SK-N-SH (cell line): ENCODE measurements at regions not wholly inside any gene's neighbourhood (a gene's known extent, or its start where the extent isn't known, plus 50 kb on each side); places are given as distances from the start of the nearest gene placed in this dataset.

Source experiments
- CTCF ChIA-PET: fragments of 300-600, 350-600 bp; formaldehyde crosslinking; extraction: SDS; loops from one replicate; lab custom pipeline; 2021; lab: Yijun Ruan, JAX
- POLR2A ChIA-PET: fragments of 350-600 bp; sonication (Branson Sonifier 250); formaldehyde crosslinking; extraction: SDS; loops from one replicate; lab custom pipeline; 2020; ENCODE audit warnings: antibody characterized with exemption, inconsistent platforms; lab: Yijun Ruan, JAX
- DNase-seq: peaks from one replicate; pipeline ENCODE4 v3.0.0; 2012
- H2AFZ ChIP-seq: fragments of 200-600 bp; sonication (generic); 2 replicates; pipeline ENCODE4 v1.8.1; 2016; ENCODE audit warnings: antibody characterized with exemption, mild to moderate bottlenecking, low read depth
- H3F3A ChIP-seq: fragments of 200-600 bp; sonication (generic); replicated peaks from 2 replicates; pipeline ENCODE3; 2016; ENCODE audit warnings: antibody characterized with exemption, mild to moderate bottlenecking; ENCODE audit not compliant: insufficient read depth
- H3K27ac ChIP-seq, 2 experiments: fragments of 200-500 bp in 1 of 2; fragments of 200-600 bp in 1 of 2; sonication (Bioruptor generic) in 1 of 2; sonication (generic), shearing (Covaris generic) in 1 of 2; 2 replicates each; pipeline versions ENCODE4 v1.5.1 to v1.6.1; 2014 to 2016; ENCODE audit warnings: low read depth in 2 of 2, inconsistent platforms in 1 of 2, low read length in 1 of 2, mild to moderate bottlenecking in 1 of 2, mixed read lengths in 1 of 2
- H3K27me3 ChIP-seq: fragments of 200-600 bp; sonication (generic), shearing (Covaris generic); 2 replicates; pipeline ENCODE4 v1.6.1; 2016; ENCODE audit warnings: mixed run types; ENCODE audit not compliant: insufficient read depth
- H3K36me3 ChIP-seq, 2 experiments: fragments of 200-500 bp in 1 of 2; fragments of 200-600 bp in 1 of 2; sonication (Bioruptor generic) in 1 of 2; sonication (generic) in 1 of 2; replicated peaks in 1 of 2; 2 replicates each; pipeline versions ENCODE3 to v1.5.1; 2014 to 2016; ENCODE audit warnings: low read length in 1 of 2, mild to moderate bottlenecking in 1 of 2; ENCODE audit not compliant: insufficient read depth in 2 of 2, control insufficient read depth in 1 of 2
- H3K4me1 ChIP-seq, 2 experiments: fragments of 200-500 bp in 1 of 2; fragments of 200-600 bp in 1 of 2; sonication (Bioruptor generic) in 1 of 2; sonication (generic), shearing (Covaris generic) in 1 of 2; 2 replicates each; pipeline versions ENCODE4 v1.5.1 to v1.6.1; 2014 to 2016; ENCODE audit warnings: low read depth in 1 of 2, low read length in 1 of 2, mixed run types in 1 of 2; ENCODE audit not compliant: insufficient read depth in 2 of 2, control insufficient read depth in 1 of 2
- H3K4me2 ChIP-seq: fragments of 200-600 bp; sonication (generic), shearing (Covaris generic); 2 replicates; pipeline ENCODE4 v1.6.1; 2017; ENCODE audit warnings: mixed run types
- H3K4me3 ChIP-seq, 2 experiments: fragments of 200-500 bp in 1 of 2; fragments of 200-600 bp in 1 of 2; sonication (Bioruptor generic) in 1 of 2; sonication (generic), shearing (Covaris generic) in 1 of 2; 2 replicates each; pipeline versions ENCODE4 v1.5.1 to v1.8.1; 2014 to 2016; ENCODE audit warnings: low read depth in 2 of 2, inconsistent platforms in 1 of 2, low read length in 1 of 2, mild to moderate bottlenecking in 1 of 2, mixed read lengths in 1 of 2, moderate library complexity in 1 of 2
- H3K79me2 ChIP-seq: fragments of 200-600 bp; sonication (generic); 2 replicates; pipeline ENCODE4 v1.8.1; 2017; ENCODE audit warnings: mild to moderate bottlenecking; ENCODE audit not compliant: insufficient read depth
- H3K9ac ChIP-seq: fragments of 200-600 bp; sonication (generic); 2 replicates; pipeline ENCODE4 v1.6.1; 2017; ENCODE audit warnings: mixed run types
- H3K9me2 ChIP-seq: fragments of 200-600 bp; sonication (generic); 2 replicates; pipeline ENCODE4 v1.6.1; 2017; ENCODE audit warnings: mixed run types
- H3K9me3 ChIP-seq: fragments of 200-600 bp; sonication (generic); 2 replicates; pipeline ENCODE4 v1.6.1; 2017; ENCODE audit warnings: mixed run types, mild to moderate bottlenecking, moderate library complexity
- H4K20me1 ChIP-seq: fragments of 200-600 bp; sonication (generic); 2 replicates; pipeline ENCODE4 v1.6.1; 2017; ENCODE audit warnings: mild to moderate bottlenecking, mixed run types; ENCODE audit not compliant: insufficient read depth
- CHD2 ChIP-seq: fragments of 150-350 bp; IDR thresholded peaks from 2 replicates; pipeline ENCODE4 v1.6.1; 2018; ENCODE audit warnings: low read length; ENCODE audit not compliant: partially characterized antibody
- FOXJ3 ChIP-seq: sonication (generic); formaldehyde crosslinking; IDR thresholded peaks from 2 replicates; pipeline ENCODE4 v1.5.1; 2020; ENCODE audit warnings: mild to moderate bottlenecking, missing genetic modification reagents
- FOXM1 ChIP-seq: IDR thresholded peaks from 2 replicates; pipeline ENCODE4 v1.4.0; 2012; ENCODE audit warnings: low read depth, mild to moderate bottlenecking
- GATA2 ChIP-seq: sonication (generic); formaldehyde crosslinking; IDR thresholded peaks from 2 replicates; pipeline ENCODE4 v1.5.0; 2020; ENCODE audit warnings: mild to moderate bottlenecking, missing genetic modification reagents
- IRF3 ChIP-seq: fragments of 150-350 bp; IDR thresholded peaks from 2 replicates; pipeline ENCODE4 v1.6.1; 2016; ENCODE audit warnings: mild to moderate bottlenecking, low read depth, low read length
- POLR2AphosphoS5 ChIP-seq: IDR thresholded peaks from 2 replicates; pipeline ENCODE4 v1.6.1; 2012; ENCODE audit warnings: low read depth, low read length
- REST ChIP-seq: IDR thresholded peaks from 2 replicates; pipeline ENCODE4 v1.6.1; 2012; ENCODE audit warnings: mild to moderate bottlenecking, low read depth, low read length, moderate library complexity
- RXRA ChIP-seq: IDR thresholded peaks from 2 replicates; pipeline ENCODE4 v1.4.0; 2012; ENCODE audit warnings: low read depth, mild to moderate bottlenecking, borderline replicate concordance
- SIN3A ChIP-seq: IDR thresholded peaks from 2 replicates; pipeline ENCODE4 v1.6.1; 2012; ENCODE audit warnings: low read depth, mild to moderate bottlenecking, low read length, moderate library complexity, borderline replicate concordance
- SMC3 ChIP-seq: IDR thresholded peaks from 2 replicates; pipeline ENCODE4 v1.6.1; 2012; ENCODE audit warnings: low read depth, low read length, improper control_type of control experiment
- TAF1 ChIP-seq: IDR thresholded peaks from 2 replicates; pipeline ENCODE4 v1.6.1; 2012; ENCODE audit warnings: low read depth, mild to moderate bottlenecking, low read length, moderate library complexity, borderline replicate concordance
- TCF12 ChIP-seq: IDR thresholded peaks from 2 replicates; pipeline ENCODE4 v1.4.0; 2012
- TEAD4 ChIP-seq: IDR thresholded peaks from 2 replicates; pipeline ENCODE4 v1.4.0; 2012; ENCODE audit warnings: mild to moderate bottlenecking, borderline replicate concordance; ENCODE audit not compliant: insufficient read depth
- WGBS: methylation state at CpG from one replicate; pipeline ENCODE4 v1.1.6; 2017; ENCODE audit warnings: low lambda C conversion rate; 5-methylcytosine and 5-hydroxymethylcytosine counted together
- TF ChIP-seq, protein P1 (sequence below): IDR thresholded peaks from 2 replicates; pipeline ENCODE4 v1.4.0; 2012; ENCODE audit warnings: low read depth, borderline replicate concordance
- TF ChIP-seq, protein P2 (sequence below): fragments of 200-600 bp; sonication (generic); IDR thresholded peaks from 2 replicates; pipeline ENCODE4 v1.6.1; 2017; ENCODE audit warnings: antibody characterized with exemption, mild to moderate bottlenecking, moderate library complexity

- POLR2A ChIA-PET = no interaction called here
- 37% methylated on average over 3 of the region's 3 CpGs for WGBS
- H3K27me3 ChIP-seq = no peaks in the 10 kb centered on the region; the same call in none of the 2 replicates
These were observed 53.4 kb upstream of the ALDH1B1 start for GRCh38 chr9:38339087-38339486.

More at GRCh38 chr9:38339087-38339486, 53.4 kb upstream of the ALDH1B1 start:
- DNase-seq = no peak
- Histone ChIP-seq H4K20me1 (no peaks in the 10 kb centered on the region), H3K9ac (no peak overlapping the region), H3K9me2 (no peaks in the 10 kb centered on the region), H3K4me2 (no peak overlapping the region), H3F3A (no peaks in the 10 kb centered on the region), H3K4me3 (no peak overlapping the region), H3K27ac (no peak overlapping the region; a peak in 1 of 4 replicates), H3K9me3 (no peaks in the 10 kb centered on the region), H3K36me3 (no peaks in the 10 kb centered on the region), H3K79me2 (no peaks in the 10 kb centered on the region), H2AFZ (no peak overlapping the region), H3K4me1 (peaks cover 0 to 22% of the 10 kb centered on the region in 2 experiments; a peak in 1 of 4 replicates)
- CTCF ChIA-PET = interaction anchor here (1.2 to 1.8 kb wide), 6 partner anchors 9 to 426 kb away, joined by 3 to 11 read pairs (median 6); no protein-coding TSS in a partner anchor
- TF ChIP-seq REST (no peak), FOXJ3 (CRISPR knock-in tag) (no peak), SIN3A (no peak), POLR2AphosphoS5 (no peak), SMC3 (no peak), GATA2 (no peak), CHD2 (no peak), FOXM1 (no peak), TAF1 (no peak), TEAD4 (no peak), IRF3 (no peak), RXRA (no peak), TCF12 (no peak)
- TF ChIP-seq, protein P1, sequence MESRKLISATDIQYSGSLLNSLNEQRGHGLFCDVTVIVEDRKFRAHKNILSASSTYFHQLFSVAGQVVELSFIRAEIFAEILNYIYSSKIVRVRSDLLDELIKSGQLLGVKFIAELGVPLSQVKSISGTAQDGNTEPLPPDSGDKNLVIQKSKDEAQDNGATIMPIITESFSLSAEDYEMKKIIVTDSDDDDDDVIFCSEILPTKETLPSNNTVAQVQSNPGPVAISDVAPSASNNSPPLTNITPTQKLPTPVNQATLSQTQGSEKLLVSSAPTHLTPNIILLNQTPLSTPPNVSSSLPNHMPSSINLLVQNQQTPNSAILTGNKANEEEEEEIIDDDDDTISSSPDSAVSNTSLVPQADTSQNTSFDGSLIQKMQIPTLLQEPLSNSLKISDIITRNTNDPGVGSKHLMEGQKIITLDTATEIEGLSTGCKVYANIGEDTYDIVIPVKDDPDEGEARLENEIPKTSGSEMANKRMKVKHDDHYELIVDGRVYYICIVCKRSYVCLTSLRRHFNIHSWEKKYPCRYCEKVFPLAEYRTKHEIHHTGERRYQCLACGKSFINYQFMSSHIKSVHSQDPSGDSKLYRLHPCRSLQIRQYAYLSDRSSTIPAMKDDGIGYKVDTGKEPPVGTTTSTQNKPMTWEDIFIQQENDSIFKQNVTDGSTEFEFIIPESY = no peak
- TF ChIP-seq, protein P2, sequence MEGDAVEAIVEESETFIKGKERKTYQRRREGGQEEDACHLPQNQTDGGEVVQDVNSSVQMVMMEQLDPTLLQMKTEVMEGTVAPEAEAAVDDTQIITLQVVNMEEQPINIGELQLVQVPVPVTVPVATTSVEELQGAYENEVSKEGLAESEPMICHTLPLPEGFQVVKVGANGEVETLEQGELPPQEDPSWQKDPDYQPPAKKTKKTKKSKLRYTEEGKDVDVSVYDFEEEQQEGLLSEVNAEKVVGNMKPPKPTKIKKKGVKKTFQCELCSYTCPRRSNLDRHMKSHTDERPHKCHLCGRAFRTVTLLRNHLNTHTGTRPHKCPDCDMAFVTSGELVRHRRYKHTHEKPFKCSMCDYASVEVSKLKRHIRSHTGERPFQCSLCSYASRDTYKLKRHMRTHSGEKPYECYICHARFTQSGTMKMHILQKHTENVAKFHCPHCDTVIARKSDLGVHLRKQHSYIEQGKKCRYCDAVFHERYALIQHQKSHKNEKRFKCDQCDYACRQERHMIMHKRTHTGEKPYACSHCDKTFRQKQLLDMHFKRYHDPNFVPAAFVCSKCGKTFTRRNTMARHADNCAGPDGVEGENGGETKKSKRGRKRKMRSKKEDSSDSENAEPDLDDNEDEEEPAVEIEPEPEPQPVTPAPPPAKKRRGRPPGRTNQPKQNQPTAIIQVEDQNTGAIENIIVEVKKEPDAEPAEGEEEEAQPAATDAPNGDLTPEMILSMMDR = no peak
